ENCODE measurements at regions not wholly inside any gene's neighbourhood (a gene's known extent, or its start where the extent isn't known, plus 50 kb on each side); places are given as distances from the start of the nearest gene placed in this dataset.

GRCh38 chr2:191499050-191499449 lies 178.9 kb upstream of the NABP1 start:
- no peak overlapping the region for H3K4me3 ChIP-seq (ENCODE audit: low read depth, low read length)
- TF ChIP-seq, protein P1, sequence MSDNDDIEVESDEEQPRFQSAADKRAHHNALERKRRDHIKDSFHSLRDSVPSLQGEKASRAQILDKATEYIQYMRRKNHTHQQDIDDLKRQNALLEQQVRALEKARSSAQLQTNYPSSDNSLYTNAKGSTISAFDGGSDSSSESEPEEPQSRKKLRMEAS (IDR thresholded peaks at IDR 0.05; ENCODE audit: low read depth, low read length), result no peak
- TF ChIP-seq, protein P2, sequence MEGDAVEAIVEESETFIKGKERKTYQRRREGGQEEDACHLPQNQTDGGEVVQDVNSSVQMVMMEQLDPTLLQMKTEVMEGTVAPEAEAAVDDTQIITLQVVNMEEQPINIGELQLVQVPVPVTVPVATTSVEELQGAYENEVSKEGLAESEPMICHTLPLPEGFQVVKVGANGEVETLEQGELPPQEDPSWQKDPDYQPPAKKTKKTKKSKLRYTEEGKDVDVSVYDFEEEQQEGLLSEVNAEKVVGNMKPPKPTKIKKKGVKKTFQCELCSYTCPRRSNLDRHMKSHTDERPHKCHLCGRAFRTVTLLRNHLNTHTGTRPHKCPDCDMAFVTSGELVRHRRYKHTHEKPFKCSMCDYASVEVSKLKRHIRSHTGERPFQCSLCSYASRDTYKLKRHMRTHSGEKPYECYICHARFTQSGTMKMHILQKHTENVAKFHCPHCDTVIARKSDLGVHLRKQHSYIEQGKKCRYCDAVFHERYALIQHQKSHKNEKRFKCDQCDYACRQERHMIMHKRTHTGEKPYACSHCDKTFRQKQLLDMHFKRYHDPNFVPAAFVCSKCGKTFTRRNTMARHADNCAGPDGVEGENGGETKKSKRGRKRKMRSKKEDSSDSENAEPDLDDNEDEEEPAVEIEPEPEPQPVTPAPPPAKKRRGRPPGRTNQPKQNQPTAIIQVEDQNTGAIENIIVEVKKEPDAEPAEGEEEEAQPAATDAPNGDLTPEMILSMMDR (IDR thresholded peaks at IDR 0.05; ENCODE audit: low read depth, low read length), result no peak
- TF ChIP-seq POLR2A (IDR thresholded peaks at IDR 0.05; ENCODE audit: extremely low read depth, insufficient read length), result no peak
- no peak for TF ChIP-seq MYC (IDR thresholded peaks at IDR 0.05; ENCODE audit: low read depth, low read length)
- DNase-seq (ENCODE audit: low read depth), result no peak

GRCh38 chr2:191499874-191500565 lies 177.9 kb upstream of the NABP1 start:
- TF ChIP-seq, protein P2 (IDR thresholded peaks at IDR 0.05; ENCODE audit: low read depth, low read length), result no peak
- TF ChIP-seq, protein P1 (IDR thresholded peaks at IDR 0.05; ENCODE audit: low read depth, low read length), result no peak
- H3K4me3 ChIP-seq (ENCODE audit: low read depth, low read length), result no peak overlapping the region
- no peak for DNase-seq (ENCODE audit: low read depth)

GRCh38 chr2:191500566-191500883 lies 177.4 kb upstream of the NABP1 start:
- H3K4me3 ChIP-seq (ENCODE audit: low read depth, low read length), result no peak overlapping the region

DNA sequence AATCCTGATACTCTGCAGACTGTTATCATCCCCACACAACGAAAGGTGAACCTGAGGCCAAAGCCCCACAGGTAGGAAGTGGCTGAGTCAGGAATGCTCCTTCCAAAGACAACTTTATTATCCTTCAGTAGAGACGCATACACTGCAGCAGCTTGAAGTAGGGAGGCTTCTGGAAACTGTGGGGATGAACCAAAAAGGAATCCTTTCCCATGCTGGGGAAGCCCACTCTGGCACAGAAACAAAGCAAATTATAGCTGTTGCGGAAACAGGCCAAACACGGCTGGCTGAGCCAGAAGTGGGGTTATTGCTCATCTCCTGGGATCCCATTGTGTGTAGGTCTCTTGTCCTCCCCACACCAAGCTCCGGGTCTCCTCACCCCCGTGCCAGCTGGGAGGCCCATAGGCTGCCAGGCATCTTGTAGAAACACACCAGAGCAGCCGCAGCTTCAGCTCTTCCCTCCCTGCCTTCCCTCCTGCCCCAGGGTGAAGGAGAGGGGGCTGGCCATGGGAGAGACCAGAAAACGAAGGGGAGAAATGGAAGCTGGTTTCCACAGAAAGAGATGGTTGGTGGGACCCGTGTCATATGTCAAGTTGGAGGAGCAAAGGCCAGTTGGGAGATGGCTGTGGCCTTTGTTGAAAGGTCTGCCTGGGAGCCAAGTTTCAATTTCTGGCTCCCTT lies 176.9 kb upstream of the NABP1 start:
- H3K4me3 ChIP-seq (ENCODE audit: low read depth, low read length), result no peak overlapping the region
- TF ChIP-seq, protein P1 (IDR thresholded peaks at IDR 0.05; ENCODE audit: low read depth, low read length), result no peak
- TF ChIP-seq MYC (IDR thresholded peaks at IDR 0.05; ENCODE audit: low read depth, low read length) (no peak), POLR2A (IDR thresholded peaks at IDR 0.05; ENCODE audit: extremely low read depth, insufficient read length) (no peak)
- TF ChIP-seq, protein P2 (IDR thresholded peaks at IDR 0.05; ENCODE audit: low read depth, low read length), result no peak
- no peak for DNase-seq (ENCODE audit: low read depth)

More at GRCh38 chr2:191500566-191500883, 177.4 kb upstream of the NABP1 start:
- DNase-seq (ENCODE audit: low read depth), result no peak
- TF ChIP-seq, protein P2 (IDR thresholded peaks at IDR 0.05; ENCODE audit: low read depth, low read length), result no peak
- no peak for TF ChIP-seq POLR2A (IDR thresholded peaks at IDR 0.05; ENCODE audit: extremely low read depth, insufficient read length)
- TF ChIP-seq, protein P1 (IDR thresholded peaks at IDR 0.05; ENCODE audit: low read depth, low read length), result no peak
- TF ChIP-seq MYC (IDR thresholded peaks at IDR 0.05; ENCODE audit: low read depth, low read length), result no peak

- H3K4me3 ChIP-seq (ENCODE audit: low read depth, low read length), result no peak overlapping the region
- peak; percentile 28 for DNase-seq (ENCODE audit: low read depth)
- TF ChIP-seq MYC (IDR thresholded peaks at IDR 0.05; ENCODE audit: low read depth, low read length) (no peak), POLR2A (IDR thresholded peaks at IDR 0.05; ENCODE audit: extremely low read depth, insufficient read length) (no peak)
- TF ChIP-seq, protein P2 (IDR thresholded peaks at IDR 0.05; ENCODE audit: low read depth, low read length), result no peak
- TF ChIP-seq, protein P1 (IDR thresholded peaks at IDR 0.05; ENCODE audit: low read depth, low read length), result no peak
Observed at GRCh38 chr2:191501561-191502168, 176.3 kb upstream of the NABP1 start.

All from NB4 (cell line).